CD4-positive, alpha-beta T cell (primary cell): ENCODE measurements at regions not wholly inside any gene's neighbourhood (a gene's known extent, or its start where the extent isn't known, plus 50 kb on each side); places are given as distances from the start of the nearest gene placed in this dataset.

Experiments
- ATAC-seq: fragments of 200-7000 bp; cut with Tn5 transposase; one replicate; pipeline ENCODE4 v1.10.0; 2022; ENCODE audit warnings: mild to moderate bottlenecking; ENCODE audit not compliant: poor library complexity
- CTCF ChIA-PET: fragments of 350-600 bp; sonication (Branson Sonifier 250); formaldehyde crosslinking; loops from one replicate; lab custom pipeline; 2021; ENCODE audit warnings: antibody characterized with exemption, inconsistent platforms; lab: Charles Lee
- POLR2A ChIA-PET: fragments of 350-600 bp; sonication (Branson Sonifier 250); formaldehyde crosslinking; loops from one replicate; lab custom pipeline; 2021; ENCODE audit warnings: antibody characterized with exemption, inconsistent platforms; lab: Charles Lee
- DNase-seq, 14 experiments: peaks; one replicate each; pipeline ENCODE4 v3.0.0-alpha.2; 2013 to 2020; ENCODE audit warnings: mixed read lengths in 2 of 14
- H3K27ac ChIP-seq, 2 donors: one replicate each; pipeline versions ENCODE4 v1.5.1 to v1.7.0; 2013; ENCODE audit warnings: low read length in 2 of 2, low read depth in 1 of 2, mild to moderate bottlenecking in 1 of 2
- H3K27me3 ChIP-seq, 2 experiments: 1 replicate in 1 of 2; 2 replicates in 1 of 2; pipeline versions ENCODE4 v1.6.1 to v1.7.0; 2013; ENCODE audit warnings: low read length in 2 of 2, control low read depth in 1 of 2, mild to moderate bottlenecking in 1 of 2, moderate library complexity in 1 of 2; ENCODE audit not compliant: insufficient read depth in 2 of 2, control insufficient read depth in 1 of 2
- H3K36me3 ChIP-seq: one replicate; pipeline ENCODE4 v1.6.1; 2013; ENCODE audit warnings: low read length, control low read depth; ENCODE audit not compliant: insufficient read depth
- H3K4me1 ChIP-seq: one replicate; pipeline ENCODE4 v1.6.1; 2013; ENCODE audit warnings: low read length, control low read depth; ENCODE audit not compliant: insufficient read depth
- H3K4me3 ChIP-seq: one replicate; pipeline ENCODE4 v1.5.1; 2013; ENCODE audit warnings: mild to moderate bottlenecking, low read length, moderate library complexity
- H3K9me3 ChIP-seq, 2 experiments: 1 replicate in 1 of 2; 2 replicates in 1 of 2; pipeline versions ENCODE4 v1.6.1 to v1.7.0; 2013; ENCODE audit warnings: low read length in 2 of 2, mild to moderate bottlenecking in 2 of 2, control low read depth in 1 of 2, moderate library complexity in 1 of 2; ENCODE audit not compliant: control insufficient read depth in 1 of 2, insufficient read depth in 1 of 2
- H3K27ac Mint-ChIP-seq: one replicate; pipeline ENCODE4 v1.8.0; 2020; ENCODE audit warnings: mixed read lengths
- H3K27me3 Mint-ChIP-seq: one replicate; pipeline ENCODE4 v1.8.0; 2021; ENCODE audit warnings: mixed read lengths
- H3K36me3 Mint-ChIP-seq: one replicate; pipeline ENCODE4 v1.8.0; 2021; ENCODE audit warnings: low read depth, mixed read lengths
- H3K4me1 Mint-ChIP-seq: one replicate; pipeline ENCODE4 v1.8.0; 2021; ENCODE audit warnings: low read depth, mixed read lengths
- H3K4me3 Mint-ChIP-seq: one replicate; pipeline ENCODE4 v1.8.0; 2020; ENCODE audit warnings: mild to moderate bottlenecking, mixed read lengths
- H3K9me3 Mint-ChIP-seq: one replicate; pipeline ENCODE4 v1.8.0; 2020; ENCODE audit warnings: mixed read lengths
- CTCF ChIP-seq: fragments of 200-600 bp; IDR thresholded peaks from one replicate; pipeline ENCODE4 v1.8.0; 2022; ENCODE audit warnings: antibody characterized with exemption, mild to moderate bottlenecking
- intact Hi-C, 2 experiments: fragments of 100-400 bp; cut with DNase I in 1 of 2; cut with micrococcal nuclease in 1 of 2; formaldehyde crosslinking; loops; one replicate each; pipeline versions ENCODE4 v1.15.1 to v1.9.0; 2023 to 2025; cut with DNase I, micrococcal nuclease

GRCh38 chr10:124287071-124287685 is 131.5 kb downstream of the OAT start:
- Mint-ChIP-seq H3K27ac (no peak overlapping the region), H3K9me3 (no peaks in the 10 kb centered on the region), H3K4me1 (no peaks in the 10 kb centered on the region), H3K36me3 (no peaks in the 10 kb centered on the region), H3K4me3 (no peak overlapping the region), H3K27me3 (no peaks in the 10 kb centered on the region)
- peaks cover 5% of the 10 kb centered on the region for H3K4me1 ChIP-seq
- intact Hi-C loops: no loop called here
- H3K9me3 ChIP-seq: no peaks in the 10 kb centered on the region
- ChIA-PET CTCF (no interaction called here), POLR2A (no interaction called here)
- H3K27me3 ChIP-seq: no peaks in the 10 kb centered on the region
- no peak for TF ChIP-seq CTCF
- no peaks in the 10 kb centered on the region for H3K36me3 ChIP-seq
- DNase-seq (no peak), ATAC-seq (no peak)
- no peak overlapping the region for H3K27ac ChIP-seq
- no peak overlapping the region for H3K4me3 ChIP-seq

GRCh38 chr10:124286621-124287020 is 132.1 kb downstream of the OAT start:
- Mint-ChIP-seq H3K27me3 (no peaks in the 10 kb centered on the region), H3K36me3 (no peaks in the 10 kb centered on the region), H3K4me3 (no peak overlapping the region), H3K4me1 (no peaks in the 10 kb centered on the region), H3K9me3 (no peaks in the 10 kb centered on the region), H3K27ac (no peak overlapping the region)
- ChIA-PET CTCF (no interaction called here), POLR2A (no interaction called here)
- H3K4me1 ChIP-seq: peaks cover 5% of the 10 kb centered on the region
- no peaks in the 10 kb centered on the region for H3K27me3 ChIP-seq
- H3K27ac ChIP-seq: no peak overlapping the region
- no peak for TF ChIP-seq CTCF
- no peak overlapping the region for H3K4me3 ChIP-seq
- no peaks in the 10 kb centered on the region for H3K36me3 ChIP-seq
- no peak for ATAC-seq
- intact Hi-C loops: no loop called here
- H3K9me3 ChIP-seq: no peaks in the 10 kb centered on the region
- no peak for DNase-seq

- no peak overlapping the region for H3K27ac Mint-ChIP-seq
- no peaks in the 10 kb centered on the region for H3K4me1 Mint-ChIP-seq
- H3K27me3 ChIP-seq: no peaks in the 10 kb centered on the region
- no peaks in the 10 kb centered on the region for H3K36me3 Mint-ChIP-seq
- H3K4me3 Mint-ChIP-seq: no peak overlapping the region
- POLR2A ChIA-PET: no interaction called here
- H3K9me3 Mint-ChIP-seq: no peaks in the 10 kb centered on the region
- intact Hi-C loops: no loop called here
- H3K36me3 ChIP-seq: no peaks in the 10 kb centered on the region
- TF ChIP-seq CTCF: no peak
- H3K4me1 ChIP-seq: peaks cover 5% of the 10 kb centered on the region
- H3K9me3 ChIP-seq: peaks cover 0 to 7% of the 10 kb centered on the region in 2 experiments
- no peak for DNase-seq
- H3K27me3 Mint-ChIP-seq: no peaks in the 10 kb centered on the region
- no peak for ATAC-seq
- CTCF ChIA-PET: no interaction called here
- H3K4me3 ChIP-seq: no peak overlapping the region
- H3K27ac ChIP-seq: no peak overlapping the region
These were observed 132.9 kb downstream of the OAT start for GRCh38 chr10:124285587-124286527.
